GDM1 (cell line): ENCODE measurements at regions not wholly inside any gene's neighbourhood (a gene's known extent, or its start where the extent isn't known, plus 50 kb on each side); places are given as distances from the start of the nearest gene placed in this dataset.

Experiments used
- DNase-seq: peaks from one replicate; lab custom pipeline; 2025; lab: John Stamatoyannopoulos, UW

GRCh38 chr1:193516755-193517388 is 330.5 kb upstream of the B3GALT2 start:
- DNase-seq, result no peak

DNA sequence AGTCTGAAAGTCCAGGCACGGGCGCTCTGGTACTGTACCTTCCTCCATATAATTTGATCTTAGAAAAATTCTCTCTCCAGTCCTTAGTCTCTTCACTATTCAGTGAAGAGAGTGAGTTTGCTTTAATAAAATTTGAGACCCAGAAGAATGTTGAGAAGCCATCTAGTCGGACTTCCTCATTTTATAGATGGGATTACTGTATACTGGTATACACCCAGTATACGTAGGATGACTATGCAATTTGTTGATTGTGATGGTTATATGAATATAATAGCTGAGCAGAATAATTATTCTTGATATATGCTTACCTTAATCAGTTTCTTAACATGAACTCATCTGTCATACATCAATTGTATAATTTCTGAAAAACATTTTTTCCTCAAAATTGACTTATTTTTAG is 328.0 kb upstream of the B3GALT2 start:
- DNase-seq, result no peak

- no peak for DNase-seq
Observed at GRCh38 chr1:193513032-193513431, 326.6 kb upstream of the B3GALT2 start.

DNA sequence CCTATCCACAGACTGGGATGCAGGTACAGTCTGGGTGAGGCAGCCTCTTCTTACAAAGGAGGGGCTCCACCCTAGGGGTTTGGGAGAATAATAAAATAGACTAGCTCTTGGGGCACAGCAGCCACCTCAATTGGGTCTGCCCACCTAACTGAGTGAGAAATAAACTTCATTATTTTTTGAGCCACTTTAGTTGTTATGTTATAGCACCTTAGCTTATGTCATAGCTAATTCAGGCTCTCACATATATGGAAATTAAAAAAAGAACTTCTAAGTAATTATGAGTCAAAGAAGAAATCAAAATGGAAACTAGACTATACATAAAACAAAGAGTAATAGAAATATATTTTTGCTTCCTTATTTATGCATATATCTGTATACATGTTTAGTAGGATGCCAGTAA is 318.5 kb upstream of the B3GALT2 start:
- no peak for DNase-seq

- no peak for DNase-seq
Observed at GRCh38 chr1:193498088-193498655, 311.8 kb upstream of the B3GALT2 start.

GRCh38 chr1:193494368-193494767 is 308.0 kb upstream of the B3GALT2 start:
- no peak for DNase-seq

- DNase-seq, result no peak
Observed at GRCh38 chr1:193489191-193489590, 302.8 kb upstream of the B3GALT2 start.

- DNase-seq, result no peak
Observed at GRCh38 chr1:193487722-193488121, 301.3 kb upstream of the B3GALT2 start.

DNA sequence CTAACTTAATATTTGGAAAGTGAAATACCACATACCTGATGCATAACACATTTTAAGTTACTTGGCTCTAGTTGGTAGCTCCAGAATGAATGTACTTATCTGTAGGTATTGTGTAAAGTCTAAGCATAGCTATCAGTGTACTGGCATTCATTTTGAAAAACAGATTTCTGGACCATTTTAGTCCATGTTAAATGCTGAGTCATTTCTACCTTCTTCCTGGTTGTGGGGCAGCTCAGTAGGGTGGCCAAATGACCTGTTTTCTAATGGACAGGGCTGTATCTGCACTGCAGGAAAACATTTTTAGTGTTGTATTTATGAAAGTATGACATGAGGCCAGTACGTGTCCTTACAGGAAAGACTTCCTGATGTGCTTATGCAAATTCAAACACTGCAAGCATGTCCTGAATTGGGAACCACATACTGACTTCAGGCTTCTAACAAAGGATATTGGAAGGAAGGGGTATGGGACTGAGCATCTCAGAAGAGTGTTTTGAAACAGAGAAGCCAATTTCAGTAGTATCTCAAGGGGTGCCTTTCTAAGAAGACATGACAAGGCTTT is 300.3 kb upstream of the B3GALT2 start:
- no peak for DNase-seq

GRCh38 chr1:193480755-193481154 is 294.3 kb upstream of the B3GALT2 start:
- no peak for DNase-seq

DNA sequence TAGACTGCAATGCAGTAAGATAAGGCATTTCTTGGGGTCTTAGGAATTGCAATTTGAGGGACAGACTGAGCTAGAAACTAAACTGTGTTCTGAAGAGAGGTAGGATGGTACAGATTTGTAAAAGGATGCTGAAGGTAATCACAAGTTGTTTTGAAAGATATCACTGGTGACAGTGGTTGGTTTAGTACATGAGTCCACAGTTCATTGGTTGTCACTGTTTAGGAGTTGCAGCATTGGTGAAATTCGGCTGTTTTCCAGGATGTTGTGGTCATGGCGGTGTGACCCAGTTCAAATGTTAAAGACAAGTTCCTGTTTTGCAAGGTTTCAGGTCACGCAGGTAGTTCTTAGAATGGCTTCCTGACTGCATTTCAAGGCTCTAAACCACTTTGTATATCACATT is 292.8 kb upstream of the B3GALT2 start:
- no peak for DNase-seq

DNA sequence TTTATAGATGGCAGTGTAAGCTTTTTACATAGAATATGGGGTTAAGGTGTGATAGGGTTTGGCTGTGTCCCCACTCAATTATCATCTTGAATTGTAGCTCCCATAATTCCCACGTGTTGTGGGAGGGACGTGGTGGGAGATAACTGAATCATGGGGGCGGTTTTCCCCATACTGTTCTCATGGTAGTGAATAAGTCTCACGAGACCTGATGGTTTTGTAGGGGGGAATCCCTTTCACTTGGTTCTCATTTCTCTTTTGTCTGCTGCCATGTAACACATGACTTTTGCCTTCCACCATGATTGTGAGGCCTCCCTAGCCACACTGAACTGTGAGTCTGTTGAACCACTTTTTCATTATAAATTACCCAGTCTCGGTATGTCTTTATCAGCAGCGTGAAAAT is 290.3 kb upstream of the B3GALT2 start:
- no peak for DNase-seq

DNA sequence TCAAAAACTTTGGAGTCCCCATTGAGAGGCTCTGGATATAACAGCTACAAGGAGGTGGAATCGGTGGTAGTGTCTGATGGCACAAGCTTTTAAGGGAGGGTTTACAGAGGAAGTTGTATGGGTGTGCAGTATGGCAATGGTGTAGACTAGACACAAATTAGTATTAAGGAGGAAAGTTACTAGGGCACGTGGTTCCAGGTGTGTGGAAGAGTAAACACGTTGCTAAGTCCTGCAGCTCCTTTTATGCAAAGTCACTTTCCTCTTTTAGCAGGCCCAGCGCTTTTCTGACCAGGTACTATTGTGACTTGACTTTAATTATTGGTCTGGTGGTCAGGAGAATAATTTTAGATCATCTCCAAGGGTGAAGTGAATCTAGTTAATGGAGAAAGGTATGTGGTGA is 287.5 kb upstream of the B3GALT2 start:
- no peak for DNase-seq

GRCh38 chr1:193472838-193473398 is 286.5 kb upstream of the B3GALT2 start:
- no peak for DNase-seq

DNA sequence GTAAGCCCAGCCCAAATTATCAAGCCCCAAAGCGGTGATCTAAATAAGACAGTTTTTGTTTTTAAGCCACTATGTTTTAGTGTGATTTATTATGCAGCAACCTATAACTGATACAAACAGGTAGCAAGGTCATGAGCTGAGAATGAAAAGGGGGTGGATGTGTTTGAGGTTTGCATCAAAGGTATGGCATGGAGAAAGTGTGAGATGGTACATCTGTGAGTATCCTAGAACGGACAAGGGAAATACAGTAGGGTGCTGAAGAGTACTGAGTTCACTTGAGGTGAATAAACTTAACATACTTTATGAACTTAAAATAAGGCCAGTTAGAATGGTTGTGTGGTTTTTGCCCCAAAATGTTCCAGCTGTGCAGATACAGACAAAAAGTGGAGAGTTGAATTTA is 286.0 kb upstream of the B3GALT2 start:
- DNase-seq, result no peak

- no peak for DNase-seq
Observed at GRCh38 chr1:193471981-193472380, 285.6 kb upstream of the B3GALT2 start.

GRCh38 chr1:193463326-193463932 is 277.0 kb upstream of the B3GALT2 start:
- DNase-seq, result no peak

DNA sequence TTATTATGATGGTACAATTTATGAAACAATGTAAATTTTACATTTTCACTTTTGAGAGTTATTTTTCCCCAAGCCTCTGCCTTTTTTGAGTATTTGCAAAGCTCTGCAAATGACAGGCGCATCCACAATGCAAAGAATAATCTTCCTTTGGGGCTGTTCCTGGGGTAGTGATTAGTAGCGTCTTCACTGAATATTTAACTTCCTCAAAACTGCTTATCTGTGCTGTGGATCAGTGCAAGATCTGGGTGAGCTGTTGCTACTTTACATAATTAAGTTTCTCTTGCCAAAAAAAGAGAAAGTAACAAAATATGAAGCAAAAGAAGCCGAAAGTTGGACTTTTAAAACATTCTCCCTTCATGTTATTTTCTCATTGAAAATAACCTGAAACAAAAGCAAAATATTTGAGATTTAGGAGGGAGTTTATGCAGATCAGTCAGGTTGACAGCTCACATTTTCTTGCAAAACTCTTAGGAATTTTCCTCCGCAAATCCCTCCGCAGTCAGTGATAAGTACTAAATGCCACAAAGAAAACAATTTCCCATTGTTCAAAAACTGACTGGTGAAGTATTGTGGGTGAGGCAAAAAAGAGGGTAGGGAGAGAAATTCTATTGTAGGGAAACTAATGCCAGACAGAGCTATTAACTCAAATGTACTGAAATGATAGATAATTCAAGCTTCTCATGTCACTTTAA is 276.4 kb upstream of the B3GALT2 start:
- no peak for DNase-seq

DNA sequence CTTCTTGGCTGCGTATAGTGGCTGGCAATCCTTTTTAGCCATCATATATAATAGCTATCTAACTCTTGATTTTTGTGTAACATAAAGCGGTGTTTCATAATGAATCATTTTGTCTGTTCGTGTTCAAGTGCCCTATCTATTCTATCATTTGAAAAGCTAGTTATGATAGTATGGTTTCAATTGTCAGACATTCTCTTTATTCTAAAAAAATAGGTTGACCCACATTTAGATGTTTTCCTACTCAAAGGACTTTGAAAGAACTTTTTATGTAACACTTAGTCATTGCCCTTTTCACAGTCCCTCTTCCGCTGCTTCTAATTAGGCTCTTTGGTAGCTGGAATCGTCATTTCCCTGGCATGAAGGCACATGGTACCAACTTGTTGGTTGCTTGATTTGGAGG is 272.2 kb upstream of the B3GALT2 start:
- DNase-seq, result no peak

DNA sequence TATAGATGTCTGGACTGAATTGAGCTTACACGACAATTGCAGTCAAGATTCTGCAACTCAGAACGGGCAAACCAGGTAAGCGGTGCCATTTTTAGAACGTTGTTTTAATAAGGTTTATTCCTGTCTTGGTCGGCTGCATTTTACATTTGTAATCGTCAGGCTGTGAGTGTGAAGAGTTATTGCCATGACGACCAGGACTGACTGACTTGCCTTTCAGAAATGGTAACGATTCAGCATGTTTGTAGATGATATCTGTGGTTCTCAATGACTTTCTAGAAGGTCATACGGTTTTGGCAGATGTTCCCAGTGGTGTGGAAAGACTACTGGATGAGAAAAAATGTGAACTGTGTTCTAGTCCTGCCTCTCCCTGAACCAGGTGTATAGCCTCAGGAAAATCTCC is 271.3 kb upstream of the B3GALT2 start:
- no peak for DNase-seq

DNA sequence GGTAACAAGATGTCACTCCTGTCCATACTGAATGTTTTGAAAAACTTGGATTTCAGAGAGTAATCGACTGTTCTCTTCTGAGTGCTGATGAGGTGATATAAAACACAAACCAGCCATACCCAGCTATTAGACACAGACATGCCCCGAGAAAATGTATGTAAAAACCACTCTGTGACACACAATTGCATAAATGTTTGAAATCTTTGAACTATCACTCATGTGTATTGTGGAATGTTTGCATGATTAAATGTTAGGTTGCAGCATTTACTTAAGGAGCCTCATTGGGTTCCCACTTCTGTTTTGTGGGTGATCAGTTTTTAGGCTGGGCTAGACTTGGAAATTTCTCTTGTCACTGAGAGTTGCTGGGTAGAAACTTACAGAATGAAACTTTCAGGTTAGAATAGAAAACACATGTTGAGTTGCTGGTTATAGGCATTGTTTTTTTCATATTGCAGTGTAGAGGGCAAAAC is 270.4 kb upstream of the B3GALT2 start:
- DNase-seq, result no peak

- DNase-seq, result no peak
Observed at GRCh38 chr1:193451606-193452005, 265.2 kb upstream of the B3GALT2 start.
